ENCODE measurements at regions not wholly inside any gene's neighbourhood (a gene's known extent, or its start where the extent isn't known, plus 50 kb on each side); places are given as distances from the start of the nearest gene placed in this dataset.

GRCh38 chr22:27264184-27264583 lies 537.4 kb downstream of the MN1 start:
- TF ChIP-seq CTCF (IDR thresholded peaks at IDR 0.05) (no peak), POLR2A (IDR thresholded peaks at IDR 0.05) (no peak)
